ENCODE measurements at regions not wholly inside any gene's neighbourhood (a gene's known extent, or its start where the extent isn't known, plus 50 kb on each side); places are given as distances from the start of the nearest gene placed in this dataset.

DNA sequence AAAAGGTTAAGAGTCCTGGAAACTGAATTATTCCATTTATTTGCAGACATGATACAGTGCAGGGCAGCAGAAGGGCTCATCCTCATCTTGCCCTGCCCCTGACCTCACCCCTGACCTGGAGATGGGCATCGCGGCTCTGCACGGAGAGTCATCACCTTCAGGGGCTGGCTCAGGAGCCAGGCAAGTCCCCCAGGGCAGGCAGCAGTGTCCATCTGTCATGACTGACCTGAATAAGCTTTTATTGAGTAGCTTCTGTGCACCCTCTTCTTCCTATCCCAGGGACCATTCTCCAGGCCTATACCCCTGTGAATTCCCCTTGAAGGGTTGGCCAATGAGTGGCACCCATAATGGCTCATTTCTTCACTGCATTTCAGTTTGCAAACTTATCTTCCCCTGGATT is 484.2 kb downstream of the ZNF536 start:
- TF ChIP-seq, protein P1, sequence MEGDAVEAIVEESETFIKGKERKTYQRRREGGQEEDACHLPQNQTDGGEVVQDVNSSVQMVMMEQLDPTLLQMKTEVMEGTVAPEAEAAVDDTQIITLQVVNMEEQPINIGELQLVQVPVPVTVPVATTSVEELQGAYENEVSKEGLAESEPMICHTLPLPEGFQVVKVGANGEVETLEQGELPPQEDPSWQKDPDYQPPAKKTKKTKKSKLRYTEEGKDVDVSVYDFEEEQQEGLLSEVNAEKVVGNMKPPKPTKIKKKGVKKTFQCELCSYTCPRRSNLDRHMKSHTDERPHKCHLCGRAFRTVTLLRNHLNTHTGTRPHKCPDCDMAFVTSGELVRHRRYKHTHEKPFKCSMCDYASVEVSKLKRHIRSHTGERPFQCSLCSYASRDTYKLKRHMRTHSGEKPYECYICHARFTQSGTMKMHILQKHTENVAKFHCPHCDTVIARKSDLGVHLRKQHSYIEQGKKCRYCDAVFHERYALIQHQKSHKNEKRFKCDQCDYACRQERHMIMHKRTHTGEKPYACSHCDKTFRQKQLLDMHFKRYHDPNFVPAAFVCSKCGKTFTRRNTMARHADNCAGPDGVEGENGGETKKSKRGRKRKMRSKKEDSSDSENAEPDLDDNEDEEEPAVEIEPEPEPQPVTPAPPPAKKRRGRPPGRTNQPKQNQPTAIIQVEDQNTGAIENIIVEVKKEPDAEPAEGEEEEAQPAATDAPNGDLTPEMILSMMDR (IDR thresholded peaks at IDR 0.05) = no peak
- TF ChIP-seq POLR2AphosphoS5 (IDR thresholded peaks at IDR 0.05; ENCODE audit: low read depth, low read length) (no peak), REST (IDR thresholded peaks at IDR 0.05; ENCODE audit: insufficient read depth in 1 of 2, low read depth in 2 of 2, low read length in 1 of 2) (no peak)

All from Panc1 (cell line).